ENCODE measurements at regions not wholly inside any gene's neighbourhood (a gene's known extent, or its start where the extent isn't known, plus 50 kb on each side); places are given as distances from the start of the nearest gene placed in this dataset.

GRCh38 chr3:30465454-30465853 is 140.9 kb upstream of the TGFBR2 start:
- H3K9me3 Mint-ChIP-seq = peaks cover 2% of the 10 kb centered on the region
- H3F3A ChIP-seq (ENCODE audit: low read depth) = no peaks in the 10 kb centered on the region
- H3K9me3 ChIP-seq (ENCODE audit: low read depth) = no peaks in the 10 kb centered on the region
- TF ChIP-seq EZH2phosphoT487 (IDR thresholded peaks at IDR 0.05) (no peak), EZH2 (IDR thresholded peaks at IDR 0.05) (no peak)
- TF ChIP-seq, protein P1, sequence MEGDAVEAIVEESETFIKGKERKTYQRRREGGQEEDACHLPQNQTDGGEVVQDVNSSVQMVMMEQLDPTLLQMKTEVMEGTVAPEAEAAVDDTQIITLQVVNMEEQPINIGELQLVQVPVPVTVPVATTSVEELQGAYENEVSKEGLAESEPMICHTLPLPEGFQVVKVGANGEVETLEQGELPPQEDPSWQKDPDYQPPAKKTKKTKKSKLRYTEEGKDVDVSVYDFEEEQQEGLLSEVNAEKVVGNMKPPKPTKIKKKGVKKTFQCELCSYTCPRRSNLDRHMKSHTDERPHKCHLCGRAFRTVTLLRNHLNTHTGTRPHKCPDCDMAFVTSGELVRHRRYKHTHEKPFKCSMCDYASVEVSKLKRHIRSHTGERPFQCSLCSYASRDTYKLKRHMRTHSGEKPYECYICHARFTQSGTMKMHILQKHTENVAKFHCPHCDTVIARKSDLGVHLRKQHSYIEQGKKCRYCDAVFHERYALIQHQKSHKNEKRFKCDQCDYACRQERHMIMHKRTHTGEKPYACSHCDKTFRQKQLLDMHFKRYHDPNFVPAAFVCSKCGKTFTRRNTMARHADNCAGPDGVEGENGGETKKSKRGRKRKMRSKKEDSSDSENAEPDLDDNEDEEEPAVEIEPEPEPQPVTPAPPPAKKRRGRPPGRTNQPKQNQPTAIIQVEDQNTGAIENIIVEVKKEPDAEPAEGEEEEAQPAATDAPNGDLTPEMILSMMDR (IDR thresholded peaks at IDR 0.05) = no peak
- H3K9ac ChIP-seq = no peak overlapping the region
- H3K4me3 Mint-ChIP-seq = no peak overlapping the region
- H3K4me3 ChIP-seq = no peak overlapping the region
- H2AFZ ChIP-seq (replicated peaks) = no peak overlapping the region
- no peaks in the 10 kb centered on the region for H3K27me3 ChIP-seq
- peaks cover 4% of the 10 kb centered on the region for H3K27me3 Mint-ChIP-seq (ENCODE audit: insufficient read depth, low read depth)
- no peaks in the 10 kb centered on the region for H3K36me3 ChIP-seq
- no peak overlapping the region for H3K27ac ChIP-seq
- H3K4me1 Mint-ChIP-seq = no peaks in the 10 kb centered on the region
- H3K4me2 ChIP-seq = no peak overlapping the region
- no peak overlapping the region for H3K27ac Mint-ChIP-seq
- H3K36me3 Mint-ChIP-seq = no peaks in the 10 kb centered on the region
- H4K20me1 ChIP-seq (ENCODE audit: low read depth) = no peaks in the 10 kb centered on the region
- H3K79me2 ChIP-seq (ENCODE audit: low read depth) = no peaks in the 10 kb centered on the region
- H3K4me1 ChIP-seq = no peaks in the 10 kb centered on the region
- no peak for DNase-seq (ENCODE audit: low spot score)

GRCh38 chr3:30467596-30468238 is 138.7 kb upstream of the TGFBR2 start:
- Mint-ChIP-seq H3K4me1 (no peaks in the 10 kb centered on the region), H3K27me3 (ENCODE audit: insufficient read depth, low read depth) (peaks cover 4% of the 10 kb centered on the region), H3K36me3 (no peaks in the 10 kb centered on the region), H3K27ac (no peak overlapping the region), H3K4me3 (no peak overlapping the region), H3K9me3 (peaks cover 2% of the 10 kb centered on the region)
- DNase-seq (ENCODE audit: low spot score) = no peak
- H3K4me1 ChIP-seq = no peaks in the 10 kb centered on the region
- H3K79me2 ChIP-seq (ENCODE audit: low read depth) = no peaks in the 10 kb centered on the region
- no peak overlapping the region for H2AFZ ChIP-seq (replicated peaks)
- H3K9ac ChIP-seq = no peak overlapping the region
- no peak overlapping the region for H3K27ac ChIP-seq
- no peaks in the 10 kb centered on the region for H3F3A ChIP-seq (ENCODE audit: low read depth)
- H3K27me3 ChIP-seq = no peaks in the 10 kb centered on the region
- no peak for TF ChIP-seq EZH2 (IDR thresholded peaks at IDR 0.05)
- no peak for TF ChIP-seq EZH2phosphoT487 (IDR thresholded peaks at IDR 0.05)
- TF ChIP-seq, protein P1 (IDR thresholded peaks at IDR 0.05) = no peak
- H3K36me3 ChIP-seq = no peaks in the 10 kb centered on the region
- H3K4me3 ChIP-seq = no peak overlapping the region
- H4K20me1 ChIP-seq (ENCODE audit: low read depth) = no peaks in the 10 kb centered on the region
- H3K9me3 ChIP-seq (ENCODE audit: low read depth) = no peaks in the 10 kb centered on the region
- no peak overlapping the region for H3K4me2 ChIP-seq

- Histone ChIP-seq H3K79me2 (ENCODE audit: low read depth) (no peaks in the 10 kb centered on the region), H4K20me1 (ENCODE audit: low read depth) (no peaks in the 10 kb centered on the region), H3K4me1 (no peaks in the 10 kb centered on the region), H3K4me2 (no peak overlapping the region), H3K27ac (no peak overlapping the region), H3F3A (ENCODE audit: low read depth) (no peaks in the 10 kb centered on the region), H3K36me3 (no peaks in the 10 kb centered on the region), H3K27me3 (no peaks in the 10 kb centered on the region), H3K4me3 (no peak overlapping the region), H2AFZ (replicated peaks) (no peak overlapping the region), H3K9me3 (ENCODE audit: low read depth) (no peaks in the 10 kb centered on the region), H3K9ac (no peak overlapping the region)
- H3K4me3 Mint-ChIP-seq = no peak overlapping the region
- H3K27ac Mint-ChIP-seq = no peak overlapping the region
- no peak for DNase-seq (ENCODE audit: low spot score)
- TF ChIP-seq, protein P1 (IDR thresholded peaks at IDR 0.05) = no peak
- TF ChIP-seq EZH2phosphoT487 (IDR thresholded peaks at IDR 0.05) = no peak
- no peak for TF ChIP-seq EZH2 (IDR thresholded peaks at IDR 0.05)
- peaks cover 4% of the 10 kb centered on the region for H3K27me3 Mint-ChIP-seq (ENCODE audit: insufficient read depth, low read depth)
- peaks cover 4% of the 10 kb centered on the region for H3K9me3 Mint-ChIP-seq
- H3K36me3 Mint-ChIP-seq = no peaks in the 10 kb centered on the region
- H3K4me1 Mint-ChIP-seq = no peaks in the 10 kb centered on the region
Observed at GRCh38 chr3:30469133-30469532, 137.3 kb upstream of the TGFBR2 start.

Data from neural progenitor cell (in vitro differentiated cells).